GM12892 (cell line): ENCODE measurements at regions not wholly inside any gene's neighbourhood (a gene's known extent, or its start where the extent isn't known, plus 50 kb on each side); places are given as distances from the start of the nearest gene placed in this dataset.

Source experiments
- POLR2A ChIP-seq: IDR thresholded peaks from 2 replicates; pipeline ENCODE4 v1.6.1; 2011; ENCODE audit warnings: low read depth, low read length, control low read depth
- POLR2AphosphoS5 ChIP-seq: IDR thresholded peaks from 2 replicates; pipeline ENCODE4 v1.6.1; 2011; ENCODE audit warnings: low read depth, low read length, control low read depth

- TF ChIP-seq POLR2A (no peak), POLR2AphosphoS5 (no peak)
Measured at GRCh38 chr7:19537942-19538401, 170.9 kb downstream of the POLR1F start.
